ENCODE measurements at regions not wholly inside any gene's neighbourhood (a gene's known extent, or its start where the extent isn't known, plus 50 kb on each side); places are given as distances from the start of the nearest gene placed in this dataset.

GRCh38 chr5:24789611-24790351 lies 145.0 kb upstream of the CDH10 start:
- no peak for DNase-seq (ENCODE audit: low spot score)
- peaks cover 5% of the 10 kb centered on the region for H3K4me1 Mint-ChIP-seq (ENCODE audit: low read depth)
- no peak for TF ChIP-seq CTCF (IDR thresholded peaks at IDR 0.05)
- H3K9me3 Mint-ChIP-seq (ENCODE audit: low read depth): no peaks in the 10 kb centered on the region
- H3K27me3 Mint-ChIP-seq (ENCODE audit: low read depth): no peaks in the 10 kb centered on the region
- no peak overlapping the region for H3K4me3 Mint-ChIP-seq (ENCODE audit: unreplicated experiment)
- H3K27ac Mint-ChIP-seq (ENCODE audit: unreplicated experiment): no peak overlapping the region
- H3K36me3 Mint-ChIP-seq (ENCODE audit: low read depth): no peaks in the 10 kb centered on the region

GRCh38 chr5:24788829-24789514 lies 144.2 kb upstream of the CDH10 start:
- Mint-ChIP-seq H3K27me3 (ENCODE audit: low read depth) (no peaks in the 10 kb centered on the region), H3K36me3 (ENCODE audit: low read depth) (no peaks in the 10 kb centered on the region), H3K27ac (ENCODE audit: unreplicated experiment) (no peak overlapping the region), H3K9me3 (ENCODE audit: low read depth) (no peaks in the 10 kb centered on the region), H3K4me1 (ENCODE audit: low read depth) (peaks cover 5% of the 10 kb centered on the region), H3K4me3 (ENCODE audit: unreplicated experiment) (no peak overlapping the region)
- TF ChIP-seq CTCF (IDR thresholded peaks at IDR 0.05): no peak
- no peak for DNase-seq (ENCODE audit: low spot score)

GRCh38 chr5:24786108-24786507 lies 141.3 kb upstream of the CDH10 start:
- TF ChIP-seq CTCF (IDR thresholded peaks at IDR 0.05): no peak
- Mint-ChIP-seq H3K4me1 (ENCODE audit: low read depth) (peaks cover 5% of the 10 kb centered on the region), H3K27ac (ENCODE audit: unreplicated experiment) (no peak overlapping the region), H3K36me3 (ENCODE audit: low read depth) (no peaks in the 10 kb centered on the region), H3K9me3 (ENCODE audit: low read depth) (peaks cover 3% of the 10 kb centered on the region), H3K4me3 (ENCODE audit: unreplicated experiment) (no peak overlapping the region), H3K27me3 (ENCODE audit: low read depth) (no peaks in the 10 kb centered on the region)
- DNase-seq (ENCODE audit: low spot score): no peak

- H3K4me3 Mint-ChIP-seq (ENCODE audit: unreplicated experiment): no peak overlapping the region
- no peak overlapping the region for H3K27ac Mint-ChIP-seq (ENCODE audit: unreplicated experiment)
- H3K27me3 Mint-ChIP-seq (ENCODE audit: low read depth): no peaks in the 10 kb centered on the region
- DNase-seq (ENCODE audit: low spot score): no peak
- no peaks in the 10 kb centered on the region for H3K4me1 Mint-ChIP-seq (ENCODE audit: low read depth)
- peaks cover 3% of the 10 kb centered on the region for H3K9me3 Mint-ChIP-seq (ENCODE audit: low read depth)
- no peaks in the 10 kb centered on the region for H3K36me3 Mint-ChIP-seq (ENCODE audit: low read depth)
- no peak for TF ChIP-seq CTCF (IDR thresholded peaks at IDR 0.05)
These were observed 138.8 kb upstream of the CDH10 start for GRCh38 chr5:24783596-24783995.

- no peak for DNase-seq (ENCODE audit: low spot score)
- TF ChIP-seq CTCF (IDR thresholded peaks at IDR 0.05): no peak
- peaks cover 2% of the 10 kb centered on the region for H3K9me3 Mint-ChIP-seq (ENCODE audit: low read depth)
These were observed 132.6 kb upstream of the CDH10 start for GRCh38 chr5:24777392-24777791.

More at GRCh38 chr5:24777392-24777791, 132.6 kb upstream of the CDH10 start:
- H3K27ac Mint-ChIP-seq (ENCODE audit: unreplicated experiment): no peak overlapping the region
- H3K4me3 Mint-ChIP-seq (ENCODE audit: unreplicated experiment): no peak overlapping the region
- peaks cover 3% of the 10 kb centered on the region for H3K4me1 Mint-ChIP-seq (ENCODE audit: low read depth)
- no peaks in the 10 kb centered on the region for H3K27me3 Mint-ChIP-seq (ENCODE audit: low read depth)
- no peaks in the 10 kb centered on the region for H3K36me3 Mint-ChIP-seq (ENCODE audit: low read depth)
